ENCODE measurements at regions not wholly inside any gene's neighbourhood (a gene's known extent, or its start where the extent isn't known, plus 50 kb on each side); places are given as distances from the start of the nearest gene placed in this dataset.
A peak's percentile ranks its signal among the peaks of the same experiment; 100 is the strongest.
"Not testable (repeated sequence)": the region's sequence is repeated elsewhere in the genome, so short reads cannot be mapped to it uniquely, and the experiment has no call there.

DNA sequence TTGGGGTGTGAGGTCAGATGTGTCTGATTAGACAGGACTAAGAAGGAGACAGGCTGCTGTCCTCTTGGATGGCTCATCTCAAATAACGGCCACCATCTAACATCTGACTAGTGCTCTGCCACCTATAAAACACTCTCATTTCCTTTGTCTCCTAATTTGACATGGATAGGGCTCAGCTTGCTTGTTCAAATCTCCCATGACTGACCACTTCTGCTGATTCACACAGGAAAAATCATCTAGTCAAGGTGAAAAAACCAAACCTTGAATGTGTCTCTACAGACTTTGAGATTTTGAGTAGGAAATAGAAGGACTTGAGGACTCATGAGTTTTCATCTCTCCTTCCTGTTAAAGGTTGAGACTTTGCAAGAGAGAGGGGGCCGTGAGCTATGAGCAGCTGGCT is 150.6 kb downstream of the IER5 start:
- Mint-ChIP-seq H3K4me1 (ENCODE audit: low read depth, unreplicated experiment) (no peaks in the 10 kb centered on the region), H3K27me3 (ENCODE audit: unreplicated experiment) (peaks cover 69% of the 10 kb centered on the region), H3K27ac (ENCODE audit: unreplicated experiment) (no peak overlapping the region), H3K9me3 (ENCODE audit: low read depth, unreplicated experiment) (no peaks in the 10 kb centered on the region), H3K4me3 (ENCODE audit: low read depth, unreplicated experiment) (no peak overlapping the region), H3K36me3 (ENCODE audit: insufficient read depth, unreplicated experiment) (no peaks in the 10 kb centered on the region)
- intact Hi-C loops (cut with micrococcal nuclease; ENCODE audit: unreplicated experiment), result no loop called here
- TF ChIP-seq, protein P1, sequence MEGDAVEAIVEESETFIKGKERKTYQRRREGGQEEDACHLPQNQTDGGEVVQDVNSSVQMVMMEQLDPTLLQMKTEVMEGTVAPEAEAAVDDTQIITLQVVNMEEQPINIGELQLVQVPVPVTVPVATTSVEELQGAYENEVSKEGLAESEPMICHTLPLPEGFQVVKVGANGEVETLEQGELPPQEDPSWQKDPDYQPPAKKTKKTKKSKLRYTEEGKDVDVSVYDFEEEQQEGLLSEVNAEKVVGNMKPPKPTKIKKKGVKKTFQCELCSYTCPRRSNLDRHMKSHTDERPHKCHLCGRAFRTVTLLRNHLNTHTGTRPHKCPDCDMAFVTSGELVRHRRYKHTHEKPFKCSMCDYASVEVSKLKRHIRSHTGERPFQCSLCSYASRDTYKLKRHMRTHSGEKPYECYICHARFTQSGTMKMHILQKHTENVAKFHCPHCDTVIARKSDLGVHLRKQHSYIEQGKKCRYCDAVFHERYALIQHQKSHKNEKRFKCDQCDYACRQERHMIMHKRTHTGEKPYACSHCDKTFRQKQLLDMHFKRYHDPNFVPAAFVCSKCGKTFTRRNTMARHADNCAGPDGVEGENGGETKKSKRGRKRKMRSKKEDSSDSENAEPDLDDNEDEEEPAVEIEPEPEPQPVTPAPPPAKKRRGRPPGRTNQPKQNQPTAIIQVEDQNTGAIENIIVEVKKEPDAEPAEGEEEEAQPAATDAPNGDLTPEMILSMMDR (IDR thresholded peaks at IDR 0.05; ENCODE audit: unreplicated experiment), result no peak
- no TSS peak for BruUV-seq (replicated peaks)
- DNase-seq, result no peak
- CTCF ChIA-PET, result no interaction called here

DNA sequence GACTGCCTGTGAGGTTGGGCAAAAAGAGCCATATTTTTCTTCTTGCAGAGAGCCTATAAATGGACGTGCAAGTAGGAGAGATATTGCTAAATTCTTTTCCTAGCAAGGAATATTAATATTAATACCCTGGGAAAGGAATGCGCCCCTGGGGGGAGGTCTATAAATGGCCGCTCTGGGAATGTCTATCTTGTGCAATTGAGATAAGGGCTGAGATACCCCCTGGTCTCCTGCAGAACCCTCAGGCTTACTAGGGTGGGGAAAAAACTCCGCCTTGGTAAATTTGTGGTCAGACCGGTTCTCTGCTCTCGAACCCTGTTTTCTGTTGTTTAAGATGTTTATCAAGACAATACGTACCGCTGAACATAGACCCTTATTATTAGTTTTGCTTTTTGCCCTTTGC is 157.8 kb downstream of the IER5 start:
- intact Hi-C loops (cut with micrococcal nuclease; ENCODE audit: unreplicated experiment); H3K4me3 Mint-ChIP-seq (ENCODE audit: low read depth, unreplicated experiment); H3K9me3 Mint-ChIP-seq (ENCODE audit: low read depth, unreplicated experiment); CTCF ChIA-PET; H3K27ac Mint-ChIP-seq (ENCODE audit: unreplicated experiment); H3K36me3 Mint-ChIP-seq (ENCODE audit: insufficient read depth, unreplicated experiment); DNase-seq; BruUV-seq (replicated peaks): not testable (repeated sequence)
- Mint-ChIP-seq H3K27me3 (ENCODE audit: unreplicated experiment) (peaks cover 38% of the 10 kb centered on the region), H3K4me1 (ENCODE audit: low read depth, unreplicated experiment) (peaks cover 27% of the 10 kb centered on the region)

DNA sequence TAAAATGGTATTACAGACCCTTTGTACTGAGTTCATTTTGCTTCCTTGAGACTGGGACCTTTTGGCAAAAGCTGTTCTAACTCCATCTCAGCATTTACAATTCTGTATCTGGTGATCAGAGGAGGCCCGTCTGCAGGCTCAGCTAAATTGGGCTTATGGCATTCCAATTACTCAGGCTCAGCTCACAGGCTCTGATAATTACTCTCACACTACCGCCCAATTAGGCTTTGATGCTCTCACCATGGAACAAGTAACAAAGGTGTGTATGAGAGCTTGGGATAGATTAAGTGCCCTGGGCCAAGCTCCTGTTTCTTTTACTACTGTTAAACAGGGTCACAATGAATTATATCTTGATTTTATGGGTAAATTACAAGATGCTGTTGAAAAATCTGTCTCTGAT is 159.9 kb downstream of the IER5 start:
- DNase-seq; intact Hi-C loops (cut with micrococcal nuclease; ENCODE audit: unreplicated experiment); H3K27ac Mint-ChIP-seq (ENCODE audit: unreplicated experiment); H3K4me3 Mint-ChIP-seq (ENCODE audit: low read depth, unreplicated experiment); H3K9me3 Mint-ChIP-seq (ENCODE audit: low read depth, unreplicated experiment); BruUV-seq (replicated peaks); CTCF ChIA-PET; H3K36me3 Mint-ChIP-seq (ENCODE audit: insufficient read depth, unreplicated experiment): not testable (repeated sequence)
- H3K27me3 Mint-ChIP-seq (ENCODE audit: unreplicated experiment), result peaks cover 34% of the 10 kb centered on the region
- H3K4me1 Mint-ChIP-seq (ENCODE audit: low read depth, unreplicated experiment), result peaks cover 46% of the 10 kb centered on the region

DNA sequence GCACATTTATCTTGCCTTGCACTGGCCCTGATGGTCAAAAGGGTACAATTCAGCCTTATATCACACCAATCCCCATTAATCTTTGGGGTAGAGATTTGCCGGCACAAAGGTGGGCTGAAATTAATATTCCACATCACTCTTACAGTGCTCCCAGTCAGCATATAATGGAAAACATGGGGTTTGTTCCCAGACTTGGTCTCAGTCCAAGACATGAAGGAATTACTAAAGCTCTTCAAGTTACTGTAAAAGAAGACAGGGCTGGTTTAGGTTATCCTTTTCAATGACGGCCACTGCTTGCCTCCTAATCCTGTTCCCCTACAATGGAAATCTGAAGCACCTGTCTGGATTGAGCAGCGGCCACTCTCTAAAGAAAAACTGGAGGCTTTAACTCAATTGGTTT is 160.7 kb downstream of the IER5 start:
- CTCF ChIA-PET, result no interaction called here
- H3K4me1 Mint-ChIP-seq (ENCODE audit: low read depth, unreplicated experiment), result peaks cover 46% of the 10 kb centered on the region
- H3K27me3 Mint-ChIP-seq (ENCODE audit: unreplicated experiment), result peaks cover 26% of the 10 kb centered on the region
- DNase-seq, result no peak
- no peaks in the 10 kb centered on the region for H3K36me3 Mint-ChIP-seq (ENCODE audit: insufficient read depth, unreplicated experiment)
- no peak overlapping the region for H3K27ac Mint-ChIP-seq (ENCODE audit: unreplicated experiment)
- H3K9me3 Mint-ChIP-seq (ENCODE audit: low read depth, unreplicated experiment), result peaks cover 10% of the 10 kb centered on the region
- intact Hi-C loops (cut with micrococcal nuclease; ENCODE audit: unreplicated experiment), result no loop called here
- TF ChIP-seq, protein P1 (IDR thresholded peaks at IDR 0.05; ENCODE audit: unreplicated experiment), result no peak
- no peak overlapping the region for H3K4me3 Mint-ChIP-seq (ENCODE audit: low read depth, unreplicated experiment)
- BruUV-seq (replicated peaks), result no TSS peak

DNA sequence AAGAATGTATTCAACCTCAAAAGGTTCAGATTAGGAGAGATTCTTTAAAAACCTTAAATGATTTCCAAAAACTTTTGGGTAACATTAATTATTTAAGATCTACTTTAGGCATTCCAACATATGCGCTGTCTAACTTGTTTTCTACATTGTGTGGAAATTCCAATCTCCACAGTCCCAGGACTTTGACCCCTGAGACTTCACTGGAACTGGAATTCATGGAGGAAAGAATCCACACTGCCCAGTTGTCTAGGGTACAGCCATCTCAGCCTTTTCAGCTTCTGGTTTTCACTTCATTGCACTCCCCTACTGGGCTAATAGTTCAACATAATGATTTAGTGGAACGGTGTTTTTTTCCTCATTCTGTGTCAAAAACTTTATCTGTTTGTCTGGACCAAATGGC is 161.5 kb downstream of the IER5 start:
- no peak overlapping the region for H3K4me3 Mint-ChIP-seq (ENCODE audit: low read depth, unreplicated experiment)
- H3K27ac Mint-ChIP-seq (ENCODE audit: unreplicated experiment), result no peak overlapping the region
- intact Hi-C loops (cut with micrococcal nuclease; ENCODE audit: unreplicated experiment), result loop anchor here (2.0 to 5.0 kb wide), 2 partner anchors 58 to 65 kb away; no protein-coding TSS in a partner anchor
- TF ChIP-seq, protein P1 (IDR thresholded peaks at IDR 0.05; ENCODE audit: unreplicated experiment), result no peak
- DNase-seq, result peak; percentile 7
- peaks cover 12% of the 10 kb centered on the region for H3K9me3 Mint-ChIP-seq (ENCODE audit: low read depth, unreplicated experiment)
- peaks cover 46% of the 10 kb centered on the region for H3K4me1 Mint-ChIP-seq (ENCODE audit: low read depth, unreplicated experiment)
- peaks cover 25% of the 10 kb centered on the region for H3K27me3 Mint-ChIP-seq (ENCODE audit: unreplicated experiment)
- no peaks in the 10 kb centered on the region for H3K36me3 Mint-ChIP-seq (ENCODE audit: insufficient read depth, unreplicated experiment)
- CTCF ChIA-PET, result interaction anchor here (0.6 kb wide), 1 partner anchor 36 kb away, joined by 3 read pairs; no protein-coding TSS in a partner anchor
- no TSS peak for BruUV-seq (replicated peaks)
